NCI-H82 treated with DMSO at 0.1 percent for 48 hours (cell line): ENCODE measurements at regions not wholly inside any gene's neighbourhood (a gene's known extent, or its start where the extent isn't known, plus 50 kb on each side); places are given as distances from the start of the nearest gene placed in this dataset.

ENCODE experiments used
- DNase-seq: peaks from one replicate; lab custom pipeline; 2025; ENCODE audit not compliant: unreplicated experiment; lab: John Stamatoyannopoulos, UW

DNA sequence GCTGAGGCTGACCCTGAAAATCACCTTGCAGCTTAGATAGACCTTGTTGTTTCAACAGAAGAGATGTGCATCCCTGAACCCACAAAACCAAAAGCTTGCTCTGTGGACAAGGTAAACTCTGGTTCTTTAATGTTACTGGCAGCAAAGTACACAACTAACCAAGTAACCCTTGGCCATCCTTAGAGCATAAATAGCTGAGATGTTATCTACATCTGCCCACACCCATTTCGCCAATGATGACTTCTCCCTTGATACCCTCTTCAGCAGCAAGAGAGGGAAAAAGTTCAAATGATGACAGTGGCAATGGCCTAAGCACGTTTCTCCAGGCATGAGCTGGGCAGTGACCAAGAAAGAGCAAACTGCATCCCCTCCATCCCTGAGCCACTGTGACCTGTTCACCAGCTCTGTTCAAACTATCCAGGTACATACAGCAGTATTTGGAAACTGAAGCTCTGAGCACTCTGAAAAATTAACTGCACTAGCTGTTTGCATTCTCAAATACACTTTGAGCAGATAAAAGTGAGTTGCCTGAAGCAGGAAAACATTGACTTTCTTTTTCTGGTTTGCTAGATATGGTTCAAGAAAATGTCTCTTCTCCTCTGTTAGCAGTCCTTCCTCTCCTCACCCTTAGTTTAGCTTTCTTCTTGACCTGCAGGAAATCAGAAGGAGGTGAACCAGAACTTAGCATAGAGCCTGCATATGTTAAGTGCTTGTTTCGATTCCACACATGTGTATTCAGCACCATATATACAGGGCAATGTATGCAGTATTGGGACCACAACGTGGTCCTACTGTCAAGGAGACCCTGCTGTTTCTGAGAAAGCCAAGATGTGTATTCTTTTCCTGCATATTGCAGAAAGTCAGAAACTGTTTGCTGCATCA lies 231.7 kb downstream of the FOXO1 start:
- no peak for DNase-seq

DNA sequence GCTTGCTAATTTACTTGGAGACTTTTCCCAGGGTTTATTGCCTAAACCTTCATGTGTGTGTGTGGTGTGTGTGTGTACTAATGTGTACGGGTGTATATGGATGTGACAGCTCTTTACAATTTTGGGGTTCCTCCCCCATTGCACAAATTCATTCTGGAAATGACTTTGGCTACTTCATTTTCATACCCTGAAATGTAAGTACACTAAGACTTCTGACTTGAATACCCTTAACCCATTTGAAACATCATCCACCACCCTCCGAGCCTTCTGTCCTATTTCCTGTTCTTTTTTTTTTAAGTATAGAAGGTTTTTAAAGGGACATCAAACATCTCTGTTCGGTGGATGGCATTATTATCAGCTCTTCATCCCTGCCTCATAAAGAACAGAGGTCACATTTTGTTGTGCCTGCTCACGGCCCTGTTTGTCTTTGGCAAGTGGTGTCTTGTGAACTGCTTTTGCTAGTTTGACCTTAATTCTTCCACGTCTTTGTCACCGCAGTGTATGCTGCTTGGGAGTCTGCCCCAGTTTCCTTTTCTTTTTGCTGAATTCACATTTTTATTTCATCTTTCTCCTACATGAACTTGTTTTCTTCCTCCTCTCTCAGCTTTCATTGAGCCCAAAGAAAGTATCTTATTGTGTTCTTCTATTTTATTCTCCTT lies 228.3 kb downstream of the FOXO1 start:
- no peak for DNase-seq

DNA sequence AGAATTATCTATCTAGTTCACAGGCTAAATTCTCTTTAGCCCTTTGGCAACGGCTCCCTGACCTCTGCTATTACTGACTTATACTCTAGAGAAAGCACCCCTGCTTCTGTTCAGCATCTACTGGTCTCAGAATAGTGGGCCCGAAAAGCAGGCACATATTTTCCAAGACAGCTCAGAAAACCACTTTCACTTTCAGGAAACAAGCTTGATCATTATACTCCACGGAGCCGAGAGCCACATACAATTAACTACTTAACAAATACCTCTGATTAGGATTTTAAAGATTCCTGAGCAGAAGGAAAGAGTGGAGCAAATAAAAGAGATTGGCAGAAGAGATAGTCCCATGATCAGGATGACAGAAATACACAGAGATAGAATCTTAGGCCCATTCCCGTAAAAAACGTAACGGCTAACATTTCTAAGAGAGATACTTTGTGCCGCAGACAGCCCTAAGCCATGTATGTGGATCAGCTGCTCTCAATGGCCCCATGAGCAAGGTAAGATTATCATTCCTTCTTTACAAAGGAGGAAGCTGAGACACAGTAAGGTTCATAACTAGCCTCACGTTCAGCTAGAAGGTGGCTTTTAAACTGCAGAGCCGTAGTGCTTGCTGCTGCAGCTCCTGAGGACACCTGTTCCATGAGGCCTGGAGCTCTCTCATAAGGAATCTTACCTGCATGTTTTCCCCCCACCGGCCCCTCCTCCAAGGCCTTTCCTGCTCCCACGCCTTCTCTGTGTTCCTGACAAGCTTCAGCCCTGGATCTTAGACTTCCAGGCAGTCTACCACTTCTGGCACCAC lies 227.2 kb downstream of the FOXO1 start:
- no peak for DNase-seq

DNA sequence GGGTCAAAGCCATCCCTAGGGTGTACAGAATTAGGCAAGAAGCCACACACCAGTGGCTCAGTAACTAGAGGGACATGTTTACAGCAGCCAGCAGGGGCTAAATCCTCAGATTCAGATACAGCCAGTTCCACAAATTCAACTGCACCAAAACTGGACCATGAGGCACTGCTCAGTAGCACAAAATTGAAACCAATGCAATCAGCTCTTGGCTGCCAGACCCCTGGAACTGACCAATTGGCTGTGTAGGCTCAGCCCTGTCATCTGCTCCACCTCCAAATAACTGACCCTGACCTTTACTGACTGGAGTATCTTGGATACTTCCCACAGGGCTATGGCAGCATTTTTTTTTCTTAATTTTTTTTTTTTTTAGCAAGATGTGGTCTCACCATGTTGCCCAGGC lies 226.5 kb downstream of the FOXO1 start:
- no peak for DNase-seq

DNA sequence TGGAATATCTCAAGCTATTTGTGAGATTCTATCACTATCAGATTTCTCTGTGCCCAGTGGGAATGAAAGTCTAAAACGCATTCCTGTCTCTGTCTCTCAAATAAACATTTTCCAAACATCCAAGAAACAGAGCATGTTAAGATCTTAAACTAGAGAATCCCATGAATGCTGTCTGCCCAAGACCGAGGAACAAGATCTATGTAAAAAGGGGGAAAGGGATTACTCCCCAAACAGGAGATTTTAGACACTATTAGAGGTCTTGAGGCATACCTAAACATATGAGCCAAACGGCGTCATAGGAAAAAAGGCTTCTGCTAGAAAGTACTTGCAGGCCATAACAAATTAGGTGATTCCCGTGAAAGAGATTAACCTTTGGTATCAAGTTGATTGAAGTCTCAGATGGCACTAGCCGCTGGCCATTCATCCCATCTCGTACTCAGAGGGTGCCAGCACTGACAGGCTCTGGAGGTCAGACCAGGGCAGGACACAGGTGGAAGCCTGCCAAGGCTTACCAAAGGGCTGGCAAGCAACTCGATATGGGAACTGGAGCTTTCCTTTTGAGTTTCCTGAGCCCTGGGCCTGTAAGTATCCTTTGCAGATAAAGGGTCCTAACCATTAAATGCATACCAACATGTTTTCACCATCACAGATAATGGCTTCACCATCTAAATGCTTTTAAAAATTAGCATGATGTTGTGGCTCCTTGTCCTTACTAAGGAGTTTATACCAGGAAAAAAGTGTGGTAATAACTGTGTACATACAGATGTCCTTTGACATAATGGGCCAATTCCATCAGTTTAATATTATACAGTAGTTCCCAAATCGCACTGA lies 225.2 kb downstream of the FOXO1 start:
- no peak for DNase-seq

DNA sequence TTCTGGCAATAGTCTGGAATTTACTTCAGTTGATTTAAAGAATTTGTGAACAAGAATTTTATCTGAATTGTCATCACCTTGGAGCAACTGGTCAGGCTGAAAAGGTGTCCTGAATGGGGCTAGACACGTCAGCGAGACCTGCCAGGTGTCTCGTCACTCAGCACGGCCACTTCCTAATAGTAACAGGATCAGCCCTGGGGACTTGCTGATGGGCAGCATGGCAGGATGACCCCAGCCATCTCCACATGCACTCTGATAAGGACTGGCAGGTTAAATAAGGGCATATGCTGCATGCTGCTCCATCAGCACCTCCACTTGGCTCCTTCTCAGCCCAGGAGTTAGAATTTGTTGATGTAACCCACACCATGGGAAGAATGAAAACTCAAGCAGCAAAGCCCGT lies 224.2 kb downstream of the FOXO1 start:
- no peak for DNase-seq

DNA sequence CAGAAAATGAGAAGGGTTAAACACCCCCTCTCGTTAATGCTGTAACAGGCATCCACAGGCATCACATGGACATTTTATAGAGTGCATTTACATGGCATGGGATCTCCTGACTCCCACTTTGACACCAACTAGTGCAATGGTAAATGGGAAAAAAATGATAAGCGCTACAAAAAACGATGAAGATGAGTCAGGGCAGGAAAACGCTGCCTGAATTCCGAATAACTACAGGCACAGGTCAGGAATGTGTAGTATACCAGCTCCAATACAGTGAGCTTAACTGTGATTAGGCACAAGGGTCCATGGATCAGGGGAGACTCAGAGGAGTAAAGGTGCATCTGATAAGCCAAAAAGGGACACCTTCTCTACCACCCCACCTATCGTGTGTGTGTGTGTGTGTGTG lies 223.6 kb downstream of the FOXO1 start:
- DNase-seq = no peak

DNA sequence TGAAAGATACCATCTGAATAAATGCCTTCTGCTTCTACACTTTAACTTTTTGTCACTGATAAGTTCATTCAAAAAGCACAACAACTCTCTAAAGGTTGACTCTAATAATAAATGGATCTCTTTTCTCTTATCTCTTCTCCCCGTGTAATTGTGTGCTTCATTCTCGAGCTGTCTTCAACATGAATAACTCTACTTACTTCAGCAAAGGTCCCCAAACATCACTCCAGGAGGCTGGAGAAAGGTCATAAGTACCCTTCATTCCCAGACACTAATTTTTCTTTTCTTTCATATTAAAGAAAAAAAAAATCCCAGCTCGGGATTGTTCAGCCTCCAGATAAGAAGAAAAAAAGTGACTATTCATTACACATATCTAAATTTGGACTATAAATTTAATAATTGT lies 222.2 kb downstream of the FOXO1 start:
- no peak for DNase-seq

DNA sequence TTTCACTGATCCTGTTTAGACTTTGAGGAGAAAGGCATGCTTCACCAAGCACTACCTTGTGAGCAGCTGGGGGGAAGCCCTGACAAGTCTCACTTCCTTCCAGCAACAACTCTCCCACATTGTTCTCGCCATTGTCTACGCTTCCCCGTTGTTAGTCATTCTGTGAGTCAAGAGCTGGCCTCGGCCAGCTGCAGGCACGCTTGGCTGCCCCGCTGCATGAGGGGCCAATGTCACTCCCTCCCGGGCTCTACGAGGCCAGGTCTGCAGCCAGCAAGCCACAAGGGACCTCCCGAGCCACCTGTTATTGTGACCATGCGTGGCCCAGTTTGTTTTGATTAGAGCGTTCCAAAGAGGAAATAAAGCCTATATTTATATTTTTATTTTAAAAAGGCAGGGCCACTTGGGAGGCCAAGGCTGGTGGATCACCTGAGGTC lies 220.9 kb downstream of the FOXO1 start:
- no peak for DNase-seq

DNA sequence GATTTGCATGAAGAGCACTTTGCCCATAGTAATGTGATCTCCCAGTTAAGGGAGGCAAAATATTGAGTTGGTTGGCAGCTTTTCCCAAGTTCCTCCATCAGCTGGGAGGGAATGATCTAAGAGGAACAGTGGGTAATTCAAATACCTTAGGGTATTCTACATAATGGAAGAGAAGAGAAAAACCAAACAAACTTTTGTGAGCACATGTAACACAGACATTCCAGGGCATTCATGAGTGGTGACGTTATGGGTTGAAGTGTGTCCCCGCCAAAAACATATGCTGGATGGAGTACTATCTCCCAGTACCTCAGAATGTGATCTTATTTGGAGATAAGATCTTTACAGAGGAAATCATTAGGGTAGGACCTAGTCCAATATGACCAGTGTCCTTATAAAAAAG lies 220.1 kb downstream of the FOXO1 start:
- no peak for DNase-seq

DNA sequence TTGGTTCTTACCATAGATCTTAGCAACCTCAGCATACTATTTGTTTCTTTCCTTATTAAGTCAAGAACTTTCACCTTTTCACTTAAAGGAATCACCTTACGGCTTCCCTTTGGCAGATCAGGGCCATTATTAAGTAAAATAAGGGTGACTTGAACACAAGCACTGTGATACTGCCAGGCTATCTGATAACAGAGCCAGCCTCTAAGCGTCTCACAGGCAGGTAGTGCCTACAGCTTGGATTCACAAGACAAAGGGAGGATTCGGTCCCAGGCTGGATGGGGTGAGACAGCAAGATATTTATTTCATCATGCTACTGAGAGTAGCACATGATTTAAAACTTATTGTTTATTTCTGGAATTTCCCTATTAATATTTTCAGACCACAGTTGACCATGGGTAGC lies 218.6 kb downstream of the FOXO1 start:
- DNase-seq = no peak

DNA sequence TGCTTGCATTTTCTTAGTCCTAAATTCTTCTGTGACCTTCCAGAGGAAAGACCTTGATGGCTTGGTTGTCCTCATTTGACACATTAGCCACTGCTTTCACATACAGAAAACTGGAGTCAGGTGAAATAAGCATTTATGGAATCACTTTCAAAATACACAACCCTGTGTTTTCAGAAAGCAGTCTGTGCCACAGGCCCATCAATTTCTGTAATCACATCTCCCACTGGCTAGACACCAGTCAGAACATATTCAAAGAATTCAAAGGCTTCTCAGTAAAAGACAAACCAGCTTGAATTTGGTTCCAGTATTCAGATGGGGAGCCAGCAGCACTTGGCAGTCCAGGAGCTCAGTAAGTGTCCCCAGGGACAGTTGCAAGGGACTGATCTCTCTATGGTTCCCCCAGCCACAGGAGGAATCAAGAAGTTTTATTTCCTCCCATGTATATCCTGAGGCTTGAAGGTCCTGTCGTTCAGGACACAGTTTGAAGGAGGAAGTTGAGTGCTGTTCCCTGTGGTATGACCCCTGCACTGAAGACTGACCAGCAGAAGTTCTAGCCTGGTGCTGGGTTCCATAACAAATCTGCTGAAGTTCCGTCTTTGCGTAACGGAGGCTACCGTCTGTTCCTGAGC lies 214.3 kb downstream of the FOXO1 start:
- no peak for DNase-seq

DNA sequence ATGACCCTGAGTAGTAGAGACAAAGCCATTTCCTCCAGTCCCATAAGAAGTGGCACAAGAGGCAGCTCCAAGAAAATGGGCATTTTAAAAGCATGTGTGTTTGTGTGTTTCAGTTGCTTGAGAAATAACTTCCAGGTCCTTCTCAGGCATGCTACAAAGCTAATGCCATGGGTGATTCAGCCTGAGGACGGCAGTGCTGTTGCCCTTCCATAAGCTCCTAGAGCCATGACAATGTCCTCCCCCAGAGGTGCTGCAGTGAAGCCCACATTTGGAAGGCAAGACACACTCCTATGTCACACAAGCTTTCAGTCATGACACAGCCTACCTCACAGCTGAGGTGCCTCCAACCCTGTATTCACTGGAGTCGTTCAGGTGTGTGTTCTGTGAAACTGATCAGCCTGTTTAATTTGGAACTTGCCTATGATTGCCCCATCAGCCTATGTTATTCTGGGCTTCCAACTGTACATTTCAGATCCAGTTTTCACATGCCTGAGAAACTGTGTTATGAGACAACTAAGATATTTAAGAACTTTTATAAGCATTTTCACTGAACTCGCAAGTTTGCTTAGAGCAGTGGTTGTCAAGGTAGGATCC lies 213.6 kb downstream of the FOXO1 start:
- DNase-seq = no peak

DNA sequence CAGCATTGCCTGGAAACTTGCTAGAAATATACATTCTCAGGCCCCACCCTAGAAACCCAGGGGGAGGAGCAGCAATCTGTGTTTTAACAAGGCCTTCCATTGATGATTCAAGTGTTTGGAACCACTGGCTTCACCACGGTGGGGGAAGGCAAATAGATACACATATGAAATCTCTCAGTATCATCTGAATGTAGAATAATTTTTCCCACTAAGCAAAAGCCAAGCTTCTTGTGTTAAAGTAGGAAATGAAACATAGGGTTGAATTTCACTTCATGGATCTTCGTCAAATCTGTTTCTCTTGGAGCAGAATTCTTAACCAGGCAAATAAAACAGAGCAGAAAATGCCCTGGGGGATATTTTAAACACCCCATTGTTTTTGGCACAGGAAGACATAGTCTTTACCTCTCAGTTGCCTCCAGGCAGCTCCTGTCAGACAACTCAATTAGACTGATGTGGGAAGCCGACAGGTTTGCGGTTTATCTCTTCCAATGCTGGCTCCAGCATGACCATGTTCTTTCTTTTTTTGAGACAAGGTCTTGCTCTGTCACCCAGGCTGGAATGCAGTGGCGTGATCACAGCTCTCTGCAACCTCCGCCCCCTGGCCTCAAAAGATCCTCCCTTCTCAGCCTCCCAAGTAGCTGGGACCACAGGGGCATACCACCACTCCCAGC lies 213.0 kb downstream of the FOXO1 start:
- DNase-seq = no peak

DNA sequence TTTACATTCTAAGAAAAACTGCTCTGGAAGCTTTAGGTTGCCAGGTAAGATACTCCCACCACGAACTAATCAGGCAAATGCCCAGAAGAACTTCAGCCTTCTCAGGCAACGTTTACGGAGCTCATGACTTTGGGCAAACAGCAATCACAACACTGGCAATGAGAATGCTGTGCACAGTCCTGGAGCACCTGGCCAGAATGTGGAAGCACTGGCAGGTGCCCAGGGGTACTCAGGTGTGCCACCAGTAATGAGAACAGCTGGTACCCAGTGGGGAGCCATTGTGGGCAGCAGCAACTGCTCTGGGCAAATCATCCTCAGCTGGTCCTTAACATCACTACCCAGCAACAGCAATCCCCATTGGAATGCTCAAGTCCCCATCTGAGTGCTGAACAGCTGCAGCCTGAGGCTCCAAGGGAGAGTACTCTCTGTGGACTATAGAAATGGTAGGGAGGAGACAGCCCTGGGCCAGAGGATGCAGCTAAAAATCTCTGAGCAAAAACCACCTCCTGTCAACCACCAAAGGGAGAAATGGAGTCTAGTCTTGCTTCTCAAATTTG lies 210.0 kb downstream of the FOXO1 start:
- DNase-seq = no peak

DNA sequence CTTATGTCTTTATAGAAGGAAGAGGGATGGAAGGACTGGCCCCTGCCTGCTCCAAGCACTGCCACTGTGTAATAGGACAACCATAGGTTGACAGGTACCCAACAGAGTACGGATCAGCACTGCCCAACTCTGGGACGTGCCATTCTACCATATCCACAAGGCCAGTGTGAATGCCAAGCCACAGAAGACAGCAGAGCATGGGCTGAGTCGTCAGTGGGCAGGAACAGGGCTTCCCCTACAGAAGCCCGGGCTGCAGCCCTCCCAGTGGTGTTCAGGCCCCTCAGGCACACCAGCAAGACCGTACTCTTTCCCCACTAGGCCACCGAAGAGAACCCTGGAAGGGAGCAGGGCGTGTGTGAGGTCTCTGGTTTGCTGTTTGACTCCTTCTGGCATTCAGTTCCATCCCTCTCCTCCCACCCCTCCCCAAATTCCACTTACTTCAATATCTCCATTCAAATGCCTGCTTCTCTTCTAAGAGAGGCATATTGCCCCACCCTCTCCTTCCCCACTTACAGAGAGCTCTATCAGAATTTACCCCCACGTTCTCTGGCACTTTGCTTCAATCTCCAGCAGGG lies 209.4 kb downstream of the FOXO1 start:
- DNase-seq = no peak

DNA sequence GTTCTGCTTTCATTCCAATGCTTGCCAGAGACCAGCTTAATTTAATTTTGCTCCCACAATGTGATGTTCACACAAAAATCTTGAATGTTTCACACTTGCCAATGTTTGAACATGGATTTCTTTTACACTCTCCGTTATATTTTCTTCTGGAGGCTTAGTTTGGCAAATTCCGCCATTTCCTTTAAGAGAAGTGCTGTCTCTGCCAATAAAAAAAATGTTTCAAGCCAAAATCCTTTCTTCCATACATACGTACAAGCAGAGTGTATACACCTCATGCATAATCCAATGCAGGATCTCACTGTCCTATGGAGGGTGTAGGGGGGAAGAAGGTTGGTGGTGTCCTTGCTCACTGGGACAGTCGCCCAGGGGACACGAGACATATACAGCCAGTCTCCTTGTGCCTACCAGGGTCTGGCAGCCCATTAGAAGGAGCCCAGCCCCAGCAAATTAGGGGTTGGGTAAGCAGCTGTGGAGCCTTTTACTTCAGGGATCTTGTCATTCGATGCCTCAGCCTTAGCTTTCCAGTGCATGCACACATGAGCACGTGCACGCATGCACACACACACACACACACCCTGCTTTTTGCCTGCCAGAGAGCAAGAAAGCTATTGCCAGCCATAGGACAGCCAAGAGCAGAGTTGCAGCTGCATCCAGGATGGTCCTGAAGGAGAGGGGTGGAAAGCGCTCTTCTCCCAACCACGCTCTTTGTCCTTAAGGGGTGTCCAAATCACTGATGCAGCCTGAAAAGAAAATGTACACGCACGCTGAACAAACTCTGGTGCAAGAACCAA lies 208.3 kb downstream of the FOXO1 start:
- DNase-seq = no peak

DNA sequence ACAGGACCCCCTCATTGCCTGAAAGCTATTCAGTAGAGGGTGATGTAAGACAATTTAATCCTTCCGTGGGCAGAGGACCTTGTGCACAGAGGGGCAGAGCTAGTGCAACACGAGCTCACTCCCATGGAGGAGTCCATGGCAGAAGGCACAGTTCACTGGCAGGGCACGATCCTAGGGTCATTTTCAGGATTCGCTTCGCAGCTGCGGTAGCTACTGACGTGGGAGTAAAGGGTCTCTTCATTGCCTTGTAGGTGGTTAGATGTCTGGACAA lies 207.8 kb downstream of the FOXO1 start:
- DNase-seq = no peak
